Skeletal muscle cell (primary cell): ENCODE measurements at regions not wholly inside any gene's neighbourhood (a gene's known extent, or its start where the extent isn't known, plus 50 kb on each side); places are given as distances from the start of the nearest gene placed in this dataset.
A peak's percentile ranks its signal among the peaks of the same experiment; 100 is the strongest.

Experiments
- DNase-seq: peaks from one replicate; pipeline ENCODE4 v3.0.0-alpha.2; 2010; ENCODE audit warnings: low read depth
- H3K4me3 ChIP-seq: 2 replicates; pipeline ENCODE4 v1.5.1; 2011; ENCODE audit warnings: low read depth, mild to moderate bottlenecking, control low read depth, low read length, moderate library complexity

GRCh38 chr9:12627096-12627495 is 66.1 kb upstream of the TYRP1 start:
- no peak for DNase-seq
- H3K4me3 ChIP-seq = no peak overlapping the region

GRCh38 chr9:12628546-12628945 is 64.6 kb upstream of the TYRP1 start:
- DNase-seq = no peak
- no peak overlapping the region for H3K4me3 ChIP-seq

- no peak for DNase-seq
These were observed 64.1 kb upstream of the TYRP1 start for GRCh38 chr9:12629067-12629466.

GRCh38 chr9:12631866-12632265 is 61.3 kb upstream of the TYRP1 start:
- no peak overlapping the region for H3K4me3 ChIP-seq
- DNase-seq = no peak

More at GRCh38 chr9:12629067-12629466, 64.1 kb upstream of the TYRP1 start:
- no peak overlapping the region for H3K4me3 ChIP-seq

- DNase-seq = no peak
- H3K4me3 ChIP-seq = no peak overlapping the region
These were observed 60.0 kb upstream of the TYRP1 start for GRCh38 chr9:12633016-12633765.

- DNase-seq = peak; percentile 5
- no peak overlapping the region for H3K4me3 ChIP-seq
These were observed 53.1 kb upstream of the TYRP1 start for GRCh38 chr9:12640016-12640587.

GRCh38 chr9:12640866-12641636 is 52.1 kb upstream of the TYRP1 start:
- DNase-seq = no peak
- H3K4me3 ChIP-seq = no peak overlapping the region
